T47D (cell line): ENCODE measurements at regions not wholly inside any gene's neighbourhood (a gene's known extent, or its start where the extent isn't known, plus 50 kb on each side); places are given as distances from the start of the nearest gene placed in this dataset.

Experiments used
- DNase-seq, 2 experiments: peaks; one replicate each; pipeline versions ENCODE4 v3.0.0 to v3.0.0-alpha.2; 2011 to 2012; ENCODE audit warnings: low read depth in 1 of 2, low spot score in 1 of 2
- JUND ChIP-seq: IDR thresholded peaks from 2 replicates; pipeline ENCODE4 v1.6.1; 2012; ENCODE audit warnings: low read depth
- in situ Hi-C: cut with HindIII; loops from 2 replicates; pipeline ENCODE4 v1.10.0; 2016; ENCODE audit warnings: low sequenced_read_pairs, low pct_unique_long_range_greater_than_20kb

- in situ Hi-C loops: no loop called here
- DNase-seq: no peak
- no peak for TF ChIP-seq JUND
Observed at GRCh38 chr15:46710401-46710960, 1006.8 kb upstream of the SEMA6D start.

GRCh38 chr15:46713045-46713444, 1004.3 kb upstream of the SEMA6D start:
- no peak for TF ChIP-seq JUND
- no peak for DNase-seq
- in situ Hi-C loops: no loop called here

GRCh38 chr15:46714950-46715349, 1002.4 kb upstream of the SEMA6D start:
- in situ Hi-C loops: no loop called here
- no peak for DNase-seq
- no peak for TF ChIP-seq JUND

GRCh38 chr15:46723308-46723707, 994.0 kb upstream of the SEMA6D start:
- DNase-seq: no peak
- TF ChIP-seq JUND: no peak

GRCh38 chr15:46732060-46732459, 985.2 kb upstream of the SEMA6D start:
- TF ChIP-seq JUND: no peak
- in situ Hi-C loops: no loop called here
- DNase-seq: no peak

More at GRCh38 chr15:46723308-46723707, 994.0 kb upstream of the SEMA6D start:
- in situ Hi-C loops: no loop called here

GRCh38 chr15:46735115-46735514, 982.2 kb upstream of the SEMA6D start:
- no peak for TF ChIP-seq JUND
- in situ Hi-C loops: no loop called here

GRCh38 chr15:46751303-46751702, 966.0 kb upstream of the SEMA6D start:
- TF ChIP-seq JUND: no peak
- DNase-seq: no peak
- in situ Hi-C loops: no loop called here

More at GRCh38 chr15:46735115-46735514, 982.2 kb upstream of the SEMA6D start:
- no peak for DNase-seq

- no peak for DNase-seq
- no peak for TF ChIP-seq JUND
- in situ Hi-C loops: no loop called here
Observed at GRCh38 chr15:46753946-46754345, 963.4 kb upstream of the SEMA6D start.

GRCh38 chr15:46763091-46763490, 954.2 kb upstream of the SEMA6D start:
- no peak for TF ChIP-seq JUND
- no peak for DNase-seq
- in situ Hi-C loops: no loop called here

- in situ Hi-C loops: no loop called here
- no peak for DNase-seq
- no peak for TF ChIP-seq JUND
Observed at GRCh38 chr15:46764851-46765250, 952.5 kb upstream of the SEMA6D start.

GRCh38 chr15:46766021-46766420, 951.3 kb upstream of the SEMA6D start:
- DNase-seq: no peak
- in situ Hi-C loops: no loop called here
- no peak for TF ChIP-seq JUND

- peak in 1 of 2 experiments; percentile 51 for DNase-seq
- no peak for TF ChIP-seq JUND
- in situ Hi-C loops: no loop called here
Observed at GRCh38 chr15:46768287-46768686, 949.0 kb upstream of the SEMA6D start.

- in situ Hi-C loops: no loop called here
- no peak for TF ChIP-seq JUND
- no peak for DNase-seq
Observed at GRCh38 chr15:46773016-46773415, 944.3 kb upstream of the SEMA6D start.

GRCh38 chr15:46778876-46779275, 938.4 kb upstream of the SEMA6D start:
- in situ Hi-C loops: no loop called here
- no peak for TF ChIP-seq JUND
- DNase-seq: peak in 1 of 2 experiments; percentile 73
